PFSK-1 (cell line): ENCODE measurements at regions not wholly inside any gene's neighbourhood (a gene's known extent, or its start where the extent isn't known, plus 50 kb on each side); places are given as distances from the start of the nearest gene placed in this dataset.

Source experiments
- FOXP2 ChIP-seq: optimal IDR thresholded peaks from 2 replicates; pipeline ENCODE3; 2011; ENCODE audit warnings: borderline replicate concordance, control low read depth, inconsistent platforms; ENCODE audit not compliant: insufficient read depth; ENCODE audit errors: extremely low read length, extremely low read depth
- POLR2AphosphoS5 ChIP-seq: IDR thresholded peaks from 2 replicates; pipeline ENCODE4 v1.6.1; 2012; ENCODE audit warnings: low read depth, mild to moderate bottlenecking, control low read depth, low read length, moderate library complexity
- SIN3A ChIP-seq: IDR thresholded peaks from 2 replicates; pipeline ENCODE4 v1.6.1; 2012; ENCODE audit warnings: mild to moderate bottlenecking, low read length, moderate library complexity, borderline replicate concordance; ENCODE audit not compliant: insufficient read depth
- TAF1 ChIP-seq: IDR thresholded peaks from 2 replicates; pipeline ENCODE4 v1.6.1; 2012; ENCODE audit warnings: low read length, control low read depth, borderline replicate concordance; ENCODE audit not compliant: insufficient read depth
- TF ChIP-seq, protein P1 (sequence below), 2 experiments: IDR thresholded peaks; 2 replicates each; pipeline versions ENCODE4 v1.6.1 to v1.8.0; 2011 to 2012; ENCODE audit warnings: low read depth in 2 of 2, low read length in 2 of 2, control low read depth in 1 of 2, inconsistent platforms in 1 of 2, mild to moderate bottlenecking in 1 of 2, moderate library complexity in 1 of 2; ENCODE audit not compliant: insufficient read depth in 1 of 2

DNA sequence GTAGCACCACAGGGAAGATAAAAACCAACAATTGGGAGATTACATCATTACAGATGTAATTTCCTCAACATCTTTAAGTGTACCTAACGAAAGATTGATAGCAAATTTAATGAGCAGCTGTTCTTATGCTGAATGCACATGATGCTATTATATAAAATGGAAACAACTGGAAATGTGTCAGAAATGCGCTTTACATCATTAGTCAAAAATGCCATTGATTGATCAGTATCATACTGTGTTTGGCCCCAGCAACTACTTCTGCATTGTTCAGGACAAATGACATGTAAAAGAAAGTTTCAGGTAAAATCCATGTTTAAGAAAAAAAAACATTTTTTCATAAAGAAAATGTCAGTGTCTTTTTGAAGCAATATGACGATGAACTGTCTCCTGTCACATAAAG lies 625.5 kb upstream of the MIR17HG start:
- TF ChIP-seq SIN3A (no peak), FOXP2 (no peak), POLR2AphosphoS5 (no peak), TAF1 (no peak)
- TF ChIP-seq, protein P1, sequence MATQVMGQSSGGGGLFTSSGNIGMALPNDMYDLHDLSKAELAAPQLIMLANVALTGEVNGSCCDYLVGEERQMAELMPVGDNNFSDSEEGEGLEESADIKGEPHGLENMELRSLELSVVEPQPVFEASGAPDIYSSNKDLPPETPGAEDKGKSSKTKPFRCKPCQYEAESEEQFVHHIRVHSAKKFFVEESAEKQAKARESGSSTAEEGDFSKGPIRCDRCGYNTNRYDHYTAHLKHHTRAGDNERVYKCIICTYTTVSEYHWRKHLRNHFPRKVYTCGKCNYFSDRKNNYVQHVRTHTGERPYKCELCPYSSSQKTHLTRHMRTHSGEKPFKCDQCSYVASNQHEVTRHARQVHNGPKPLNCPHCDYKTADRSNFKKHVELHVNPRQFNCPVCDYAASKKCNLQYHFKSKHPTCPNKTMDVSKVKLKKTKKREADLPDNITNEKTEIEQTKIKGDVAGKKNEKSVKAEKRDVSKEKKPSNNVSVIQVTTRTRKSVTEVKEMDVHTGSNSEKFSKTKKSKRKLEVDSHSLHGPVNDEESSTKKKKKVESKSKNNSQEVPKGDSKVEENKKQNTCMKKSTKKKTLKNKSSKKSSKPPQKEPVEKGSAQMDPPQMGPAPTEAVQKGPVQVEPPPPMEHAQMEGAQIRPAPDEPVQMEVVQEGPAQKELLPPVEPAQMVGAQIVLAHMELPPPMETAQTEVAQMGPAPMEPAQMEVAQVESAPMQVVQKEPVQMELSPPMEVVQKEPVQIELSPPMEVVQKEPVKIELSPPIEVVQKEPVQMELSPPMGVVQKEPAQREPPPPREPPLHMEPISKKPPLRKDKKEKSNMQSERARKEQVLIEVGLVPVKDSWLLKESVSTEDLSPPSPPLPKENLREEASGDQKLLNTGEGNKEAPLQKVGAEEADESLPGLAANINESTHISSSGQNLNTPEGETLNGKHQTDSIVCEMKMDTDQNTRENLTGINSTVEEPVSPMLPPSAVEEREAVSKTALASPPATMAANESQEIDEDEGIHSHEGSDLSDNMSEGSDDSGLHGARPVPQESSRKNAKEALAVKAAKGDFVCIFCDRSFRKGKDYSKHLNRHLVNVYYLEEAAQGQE (IDR thresholded peaks at IDR 0.05; ENCODE audit: insufficient read depth in 1 of 2, low read depth in 2 of 2, low read length in 2 of 2), result no peak

DNA sequence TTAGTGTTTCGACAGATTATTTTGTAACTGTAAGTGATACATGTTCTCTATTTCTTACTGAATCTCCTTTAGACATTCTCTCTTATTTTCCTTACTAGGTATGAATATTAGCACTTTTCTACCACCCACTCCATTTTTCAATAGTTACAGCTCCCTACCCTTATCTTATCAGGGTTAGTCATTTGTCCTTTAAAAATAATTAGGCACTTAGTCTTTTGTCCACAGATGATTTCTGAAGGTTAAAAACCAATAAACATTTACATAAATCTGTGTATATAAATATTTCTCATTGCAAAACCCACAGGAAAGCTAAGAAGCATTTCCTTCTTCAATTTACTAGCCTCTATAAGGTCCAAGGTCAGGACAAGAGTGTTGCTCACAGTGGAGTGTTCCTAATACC lies 624.1 kb upstream of the MIR17HG start:
- no peak for TF ChIP-seq SIN3A
- no peak for TF ChIP-seq FOXP2
- no peak for TF ChIP-seq TAF1
- TF ChIP-seq, protein P1 (IDR thresholded peaks at IDR 0.05; ENCODE audit: insufficient read depth in 1 of 2, low read depth in 2 of 2, low read length in 2 of 2), result no peak
- no peak for TF ChIP-seq POLR2AphosphoS5

DNA sequence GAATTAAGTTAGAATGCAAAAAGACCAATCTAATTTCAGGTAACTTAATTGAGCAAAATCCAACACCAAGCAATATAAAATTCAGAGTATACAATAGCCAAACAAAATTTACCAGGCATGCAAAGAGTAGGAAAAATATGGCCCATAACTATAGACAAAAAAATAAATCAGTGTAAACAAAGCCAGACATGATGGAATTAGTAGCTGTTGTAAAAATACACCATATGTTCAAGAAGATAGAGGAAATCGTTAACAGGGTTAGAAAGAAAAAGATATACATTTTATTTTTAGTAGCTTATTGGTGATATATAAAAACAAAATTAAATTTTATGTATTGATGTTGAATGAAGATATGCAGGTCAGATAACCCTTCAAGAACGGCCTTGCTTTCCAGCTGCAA lies 621.1 kb upstream of the MIR17HG start:
- TF ChIP-seq TAF1, result no peak
- TF ChIP-seq, protein P1 (IDR thresholded peaks at IDR 0.05; ENCODE audit: insufficient read depth in 1 of 2, low read depth in 2 of 2, low read length in 2 of 2), result no peak
- no peak for TF ChIP-seq POLR2AphosphoS5
- TF ChIP-seq SIN3A, result no peak
- TF ChIP-seq FOXP2, result no peak

DNA sequence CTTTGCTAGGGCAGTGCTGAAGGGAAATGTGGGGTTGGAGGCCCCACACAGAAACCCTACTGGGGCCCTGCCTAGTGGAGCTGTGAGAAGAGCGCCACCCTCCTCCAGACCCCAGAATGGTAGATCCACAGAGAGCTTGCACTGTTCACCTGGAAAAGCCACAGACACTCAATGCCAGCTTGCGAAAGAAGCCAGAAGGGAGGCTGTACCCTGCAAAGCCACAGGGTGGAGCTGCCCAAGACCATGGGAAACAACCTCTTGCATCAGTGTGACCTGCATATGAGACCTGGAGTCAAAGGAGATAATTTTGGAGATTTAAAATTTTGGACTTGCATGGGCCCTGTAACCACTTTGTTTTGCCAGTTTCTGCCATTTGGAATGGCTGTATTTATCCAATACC lies 615.4 kb upstream of the MIR17HG start:
- TF ChIP-seq POLR2AphosphoS5, result no peak
- TF ChIP-seq, protein P1 (IDR thresholded peaks at IDR 0.05; ENCODE audit: insufficient read depth in 1 of 2, low read depth in 2 of 2, low read length in 2 of 2), result no peak
- TF ChIP-seq FOXP2, result no peak
- no peak for TF ChIP-seq TAF1
- no peak for TF ChIP-seq SIN3A

DNA sequence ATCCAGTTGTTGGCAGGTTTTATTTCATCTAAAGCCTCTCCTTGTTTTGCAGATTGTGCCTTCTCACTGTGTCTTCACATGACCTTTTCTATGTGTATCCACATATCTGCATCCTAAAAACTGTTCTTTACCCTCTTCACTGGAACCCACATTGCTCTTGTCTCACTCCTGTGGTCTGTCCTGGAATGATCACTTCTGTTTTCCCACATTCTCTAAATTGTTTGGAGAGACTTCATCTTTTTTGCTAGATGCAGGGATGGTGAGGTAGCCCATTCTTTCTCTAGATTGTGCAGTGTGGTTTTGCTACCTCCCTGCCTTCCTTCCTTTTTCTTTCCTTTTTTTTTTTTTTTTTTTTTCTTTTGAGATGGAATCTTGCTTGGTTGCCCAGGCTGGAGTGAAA lies 608.6 kb upstream of the MIR17HG start:
- TF ChIP-seq SIN3A (no peak), POLR2AphosphoS5 (no peak), TAF1 (no peak), FOXP2 (no peak)
- TF ChIP-seq, protein P1 (IDR thresholded peaks at IDR 0.05; ENCODE audit: insufficient read depth in 1 of 2, low read depth in 2 of 2, low read length in 2 of 2), result no peak
